Stimulated activated CD8-positive, alpha-beta memory T cell treated with anti-CD3 and anti-CD28 coated beads, Interleukin-4, amount 100 ng/mL, for 48 hours (primary cell): ENCODE measurements at regions not wholly inside any gene's neighbourhood (a gene's known extent, or its start where the extent isn't known, plus 50 kb on each side); places are given as distances from the start of the nearest gene placed in this dataset.

Source experiments
- DNase-seq: peaks from one replicate; pipeline ENCODE4 v3.0.0-alpha.2; 2020

GRCh38 chr22:47647720-47648119 lies 885.3 kb downstream of the TBC1D22A start:
- no peak for DNase-seq

GRCh38 chr22:47647181-47647580 lies 884.7 kb downstream of the TBC1D22A start:
- no peak for DNase-seq

GRCh38 chr22:47645923-47646322 lies 883.5 kb downstream of the TBC1D22A start:
- no peak for DNase-seq

DNA sequence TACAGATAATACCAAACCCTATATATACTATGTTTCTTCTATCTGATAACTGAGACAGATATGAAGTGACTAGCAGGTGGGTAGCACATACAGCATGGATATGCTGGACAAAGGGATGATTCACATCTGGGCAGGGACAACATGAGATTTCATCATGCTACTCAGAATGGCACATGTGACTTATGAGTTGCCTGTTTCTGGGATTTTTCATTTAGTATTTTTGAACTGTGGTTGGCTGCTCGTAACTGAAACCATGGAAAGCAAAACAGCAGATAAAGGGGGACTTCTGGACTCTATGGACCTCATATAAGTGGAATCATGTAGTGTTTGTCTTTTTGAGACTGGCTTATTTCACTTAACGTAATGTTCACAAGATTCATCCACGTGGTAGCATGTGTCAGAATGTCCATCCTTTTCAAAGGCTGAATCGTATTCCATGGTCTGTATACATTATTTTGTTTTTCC lies 883.0 kb downstream of the TBC1D22A start:
- no peak for DNase-seq

GRCh38 chr22:47634347-47634746 lies 871.9 kb downstream of the TBC1D22A start:
- DNase-seq = no peak

DNA sequence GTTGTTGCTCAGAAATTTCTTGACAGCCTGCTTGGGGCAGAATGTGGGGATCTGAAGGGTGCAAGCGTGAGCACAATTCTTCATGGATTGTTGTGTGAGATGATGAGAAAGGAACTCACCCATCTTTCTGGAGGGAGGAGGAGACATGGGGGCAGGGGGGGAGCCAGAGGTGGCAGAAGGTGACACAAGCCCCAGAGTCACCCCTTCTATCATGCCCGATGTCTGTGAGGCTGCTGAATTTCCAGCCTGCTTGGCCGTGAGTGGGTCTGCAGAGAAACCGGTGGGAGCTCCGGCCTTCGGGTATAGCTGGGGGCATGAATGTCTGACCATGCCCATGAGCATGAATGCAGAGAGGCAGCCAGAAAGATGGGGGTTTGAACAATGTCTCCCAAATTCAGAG lies 870.7 kb downstream of the TBC1D22A start:
- no peak for DNase-seq

DNA sequence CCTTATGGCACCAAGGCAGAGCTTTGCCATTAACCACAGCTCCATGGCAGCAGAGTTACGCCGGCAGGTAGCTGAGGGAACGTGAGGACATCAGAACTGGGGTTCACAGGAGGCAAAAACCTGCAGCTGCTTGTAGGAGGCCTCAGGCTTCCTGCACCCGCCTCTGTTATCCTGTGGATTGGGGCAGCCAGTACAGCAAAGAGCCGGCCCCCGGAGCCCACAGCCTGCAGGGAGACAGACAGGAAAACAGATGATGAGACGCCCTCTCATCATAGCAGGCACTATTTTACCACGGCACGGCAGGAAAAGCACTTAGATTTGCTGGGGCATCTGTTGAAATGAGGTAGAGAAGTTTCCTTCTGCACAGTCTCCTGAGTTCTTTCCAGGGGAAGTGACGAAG lies 870.3 kb downstream of the TBC1D22A start:
- DNase-seq = no peak

- no peak for DNase-seq
Observed at GRCh38 chr22:47631571-47632102, 869.2 kb downstream of the TBC1D22A start.

- no peak for DNase-seq
Observed at GRCh38 chr22:47630741-47631534, 868.5 kb downstream of the TBC1D22A start.

GRCh38 chr22:47629791-47630655 lies 867.6 kb downstream of the TBC1D22A start:
- no peak for DNase-seq

DNA sequence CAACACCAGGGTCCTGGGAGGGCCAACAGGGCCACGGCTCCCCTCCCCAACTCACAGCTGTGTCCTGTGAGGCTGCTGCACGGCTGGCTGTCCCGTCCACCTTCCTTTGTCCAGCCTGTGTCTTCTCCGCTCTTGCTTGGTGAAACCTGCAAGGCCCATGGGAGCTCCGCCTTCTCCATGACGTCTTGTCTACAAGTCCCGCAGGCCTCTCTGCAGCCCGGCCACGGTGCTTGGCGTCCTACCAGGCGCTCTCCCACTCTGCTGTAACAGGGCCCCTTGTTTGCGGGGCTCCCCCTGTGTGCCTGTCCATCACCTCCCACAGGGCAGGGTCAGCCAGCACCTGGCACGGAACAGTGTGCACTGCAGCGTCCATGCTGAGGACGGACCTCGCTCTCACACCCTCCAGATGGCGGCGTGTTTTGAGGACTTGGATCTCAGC lies 866.8 kb downstream of the TBC1D22A start:
- no peak for DNase-seq

GRCh38 chr22:47628477-47629272 lies 866.2 kb downstream of the TBC1D22A start:
- no peak for DNase-seq

DNA sequence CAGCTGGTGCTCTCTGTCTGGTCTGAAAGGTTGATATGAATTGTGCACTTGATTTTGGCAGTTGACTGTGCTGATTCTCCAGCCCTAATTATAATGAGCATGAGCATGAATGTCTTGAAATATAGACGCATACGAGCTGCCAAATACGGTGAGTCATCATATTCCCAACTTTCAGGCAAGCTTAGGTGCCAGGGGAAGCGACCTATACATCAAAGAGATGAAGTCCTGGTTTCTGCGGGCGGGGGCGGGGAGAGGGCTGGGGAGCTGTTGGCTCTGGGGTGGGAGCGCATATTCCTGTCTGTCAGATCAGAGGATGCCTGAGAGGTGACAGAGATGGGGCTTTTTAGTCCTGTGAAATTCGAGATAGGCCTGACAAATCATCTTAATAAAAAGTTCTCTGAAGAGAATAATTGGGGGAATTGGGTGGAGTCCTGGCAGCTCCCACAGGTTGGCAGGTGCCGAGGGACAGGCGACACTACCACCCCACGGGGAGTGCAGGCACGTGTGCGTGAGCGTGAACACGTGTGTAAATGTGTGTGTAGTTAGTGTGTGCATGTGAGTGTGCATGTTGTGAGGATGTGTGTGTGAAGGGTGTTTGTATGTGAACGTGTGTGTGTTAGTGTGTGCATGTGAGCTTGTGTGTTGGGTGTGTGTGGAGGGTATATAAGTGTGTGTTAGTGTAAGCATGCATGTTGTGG lies 865.3 kb downstream of the TBC1D22A start:
- no peak for DNase-seq

GRCh38 chr22:47626428-47627390 lies 864.3 kb downstream of the TBC1D22A start:
- no peak for DNase-seq

DNA sequence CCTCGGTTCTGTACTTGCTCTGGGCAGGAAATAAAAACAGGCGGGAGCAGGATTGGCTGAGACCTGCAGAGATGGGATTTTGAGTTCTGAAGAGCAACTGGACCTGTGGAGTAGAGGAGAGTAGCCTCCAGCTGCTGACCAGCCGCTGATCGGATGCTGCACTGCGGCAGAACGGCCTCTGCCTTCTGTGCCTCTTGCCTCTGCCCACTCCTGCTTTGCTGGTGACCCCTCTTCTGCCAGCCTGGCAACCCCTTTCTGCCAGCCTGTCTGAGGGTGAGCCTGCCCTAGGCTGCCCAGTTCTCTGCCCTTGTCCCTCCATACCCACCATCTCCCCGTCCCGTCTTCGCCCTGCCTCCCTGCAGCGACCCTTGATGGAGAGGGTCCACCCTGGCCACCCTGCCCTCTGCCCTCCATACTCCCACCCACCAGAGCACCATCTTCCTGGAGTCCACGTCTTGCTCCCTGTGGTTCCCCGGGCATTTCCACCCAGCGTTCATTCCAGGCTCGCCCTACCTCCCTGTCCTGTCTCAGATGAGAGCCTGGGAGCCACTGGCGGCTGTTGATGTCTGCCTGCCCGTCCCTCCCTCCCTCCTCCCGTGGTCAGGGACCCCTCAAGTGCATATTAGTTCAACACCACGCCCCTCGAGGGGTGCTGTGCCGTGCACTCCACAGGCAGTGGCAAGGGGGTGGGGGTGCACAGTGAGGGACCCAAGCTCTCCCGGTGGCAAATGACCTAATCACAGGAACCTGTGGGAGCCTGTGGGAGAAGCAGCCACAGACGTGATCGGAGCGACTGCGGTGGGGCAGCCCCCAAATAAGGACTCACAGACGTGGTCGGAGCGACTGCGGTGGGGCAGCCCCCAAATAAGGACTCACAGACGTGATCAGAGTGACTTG lies 863.3 kb downstream of the TBC1D22A start:
- DNase-seq = no peak

GRCh38 chr22:47625013-47625385 lies 862.5 kb downstream of the TBC1D22A start:
- no peak for DNase-seq

- no peak for DNase-seq
Observed at GRCh38 chr22:47624252-47625012, 862.0 kb downstream of the TBC1D22A start.

DNA sequence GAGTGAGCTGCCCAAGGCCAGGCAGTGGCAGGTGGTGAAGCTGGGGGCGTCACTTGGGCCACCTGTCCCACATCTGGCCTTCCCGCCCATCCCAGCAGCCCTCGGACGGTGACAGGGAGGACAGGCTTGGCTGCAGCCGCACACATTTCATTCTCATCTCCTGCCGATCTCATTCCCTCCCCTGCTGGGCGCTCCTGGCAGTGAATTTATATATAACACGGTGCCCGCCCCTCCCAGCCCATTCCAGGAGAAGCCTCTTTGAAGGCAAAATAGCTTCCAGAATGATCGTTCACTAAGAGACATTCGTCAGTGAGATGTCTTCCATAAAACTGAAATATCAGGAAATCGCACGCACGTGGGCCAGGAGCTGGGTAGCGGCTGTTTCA lies 861.3 kb downstream of the TBC1D22A start:
- DNase-seq = no peak
